ENCODE measurements at regions not wholly inside any gene's neighbourhood (a gene's known extent, or its start where the extent isn't known, plus 50 kb on each side); places are given as distances from the start of the nearest gene placed in this dataset.

DNA sequence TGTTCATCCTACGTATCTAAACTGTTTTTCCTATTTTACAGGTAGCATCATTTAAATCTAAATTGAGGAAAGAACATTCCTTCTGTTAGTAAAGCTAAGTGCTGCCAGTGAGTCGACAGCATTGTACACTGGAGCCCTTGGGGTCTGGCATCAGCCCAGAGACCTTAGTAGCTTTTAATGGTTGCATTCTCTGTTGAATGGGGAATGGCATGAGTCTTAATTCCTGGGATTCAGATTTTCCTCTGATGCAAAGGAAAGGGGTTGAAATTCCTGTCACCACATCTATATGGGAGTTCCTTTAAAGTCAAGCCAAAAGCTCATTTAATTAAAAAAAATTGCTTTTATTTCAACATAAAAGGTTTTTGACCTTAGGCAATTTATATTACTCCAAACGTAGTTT is 148.4 kb upstream of the GBE1 start:
- TF ChIP-seq CTCF (IDR thresholded peaks at IDR 0.05), result no peak
- TF ChIP-seq POLR2A (IDR thresholded peaks at IDR 0.05), result no peak
